NOMO-1 treated with DMSO at 0.1 percent for 48 hours (cell line): ENCODE measurements at regions not wholly inside any gene's neighbourhood (a gene's known extent, or its start where the extent isn't known, plus 50 kb on each side); places are given as distances from the start of the nearest gene placed in this dataset.

ENCODE experiments used
- DNase-seq: peaks from one replicate; lab custom pipeline; 2025; ENCODE audit not compliant: unreplicated experiment; lab: John Stamatoyannopoulos, UW

GRCh38 chr5:23579566-23579965 lies 72.2 kb downstream of the PRDM9 start:
- DNase-seq = no peak

- DNase-seq = no peak
Observed at GRCh38 chr5:23583081-23583480, 75.7 kb downstream of the PRDM9 start.

- DNase-seq = no peak
Observed at GRCh38 chr5:23588841-23589326, 81.5 kb downstream of the PRDM9 start.

GRCh38 chr5:23591250-23591649 lies 83.8 kb downstream of the PRDM9 start:
- DNase-seq = no peak

- no peak for DNase-seq
Observed at GRCh38 chr5:23606927-23607326, 99.5 kb downstream of the PRDM9 start.

GRCh38 chr5:23612701-23613100 lies 105.3 kb downstream of the PRDM9 start:
- no peak for DNase-seq

- DNase-seq = no peak
Observed at GRCh38 chr5:23613566-23613965, 106.2 kb downstream of the PRDM9 start.

GRCh38 chr5:23614422-23614821 lies 107.0 kb downstream of the PRDM9 start:
- no peak for DNase-seq

GRCh38 chr5:23626961-23627360 lies 119.6 kb downstream of the PRDM9 start:
- DNase-seq = no peak

GRCh38 chr5:23627976-23628375 lies 120.6 kb downstream of the PRDM9 start:
- no peak for DNase-seq

- DNase-seq = no peak
Observed at GRCh38 chr5:23629396-23629795, 122.0 kb downstream of the PRDM9 start.

- DNase-seq = no peak
Observed at GRCh38 chr5:23631302-23632045, 124.1 kb downstream of the PRDM9 start.

- no peak for DNase-seq
Observed at GRCh38 chr5:23635938-23636337, 128.5 kb downstream of the PRDM9 start.

- no peak for DNase-seq
Observed at GRCh38 chr5:23639326-23639725, 131.9 kb downstream of the PRDM9 start.

- DNase-seq = no peak
Observed at GRCh38 chr5:23648656-23649055, 141.2 kb downstream of the PRDM9 start.

GRCh38 chr5:23649594-23649993 lies 142.2 kb downstream of the PRDM9 start:
- no peak for DNase-seq

GRCh38 chr5:23655674-23656073 lies 148.3 kb downstream of the PRDM9 start:
- DNase-seq = no peak

- no peak for DNase-seq
Observed at GRCh38 chr5:23675456-23675855, 168.0 kb downstream of the PRDM9 start.

GRCh38 chr5:23677996-23678395 lies 170.6 kb downstream of the PRDM9 start:
- DNase-seq = no peak

GRCh38 chr5:23684103-23684502 lies 176.7 kb downstream of the PRDM9 start:
- peak; percentile 30 for DNase-seq

- no peak for DNase-seq
Observed at GRCh38 chr5:23703940-23704855, 196.8 kb downstream of the PRDM9 start.

- peak; percentile 58 for DNase-seq
Observed at GRCh38 chr5:23717486-23717885, 210.1 kb downstream of the PRDM9 start.
